HFF-Myc (cell line): ENCODE measurements at regions not wholly inside any gene's neighbourhood (a gene's known extent, or its start where the extent isn't known, plus 50 kb on each side); places are given as distances from the start of the nearest gene placed in this dataset.

ENCODE experiments used
- DNase-seq: peaks from one replicate; pipeline ENCODE4 v3.0.0-alpha.2; 2011; ENCODE audit warnings: low read depth; ENCODE audit errors: extremely low read depth
- H3K4me3 ChIP-seq: replicated peaks from 2 replicates; pipeline ENCODE4 v1.5.1; 2011; ENCODE audit warnings: low read depth, mild to moderate bottlenecking, control low read depth, low read length
- TF ChIP-seq, protein P1 (sequence below): IDR thresholded peaks from 2 replicates; pipeline ENCODE4 v1.5.1; 2012; ENCODE audit warnings: mild to moderate bottlenecking, low read depth, low read length, control low read depth; ENCODE audit errors: missing control alignments

- TF ChIP-seq, protein P1, sequence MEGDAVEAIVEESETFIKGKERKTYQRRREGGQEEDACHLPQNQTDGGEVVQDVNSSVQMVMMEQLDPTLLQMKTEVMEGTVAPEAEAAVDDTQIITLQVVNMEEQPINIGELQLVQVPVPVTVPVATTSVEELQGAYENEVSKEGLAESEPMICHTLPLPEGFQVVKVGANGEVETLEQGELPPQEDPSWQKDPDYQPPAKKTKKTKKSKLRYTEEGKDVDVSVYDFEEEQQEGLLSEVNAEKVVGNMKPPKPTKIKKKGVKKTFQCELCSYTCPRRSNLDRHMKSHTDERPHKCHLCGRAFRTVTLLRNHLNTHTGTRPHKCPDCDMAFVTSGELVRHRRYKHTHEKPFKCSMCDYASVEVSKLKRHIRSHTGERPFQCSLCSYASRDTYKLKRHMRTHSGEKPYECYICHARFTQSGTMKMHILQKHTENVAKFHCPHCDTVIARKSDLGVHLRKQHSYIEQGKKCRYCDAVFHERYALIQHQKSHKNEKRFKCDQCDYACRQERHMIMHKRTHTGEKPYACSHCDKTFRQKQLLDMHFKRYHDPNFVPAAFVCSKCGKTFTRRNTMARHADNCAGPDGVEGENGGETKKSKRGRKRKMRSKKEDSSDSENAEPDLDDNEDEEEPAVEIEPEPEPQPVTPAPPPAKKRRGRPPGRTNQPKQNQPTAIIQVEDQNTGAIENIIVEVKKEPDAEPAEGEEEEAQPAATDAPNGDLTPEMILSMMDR: no peak
- no peak for DNase-seq
- H3K4me3 ChIP-seq: no peak overlapping the region
Measured at GRCh38 chr21:16005996-16006395, 276.2 kb downstream of the USP25 start.

- no peak for DNase-seq
- H3K4me3 ChIP-seq: no peak overlapping the region
- TF ChIP-seq, protein P1: no peak
Measured at GRCh38 chr21:16007943-16008342, 278.2 kb downstream of the USP25 start.

GRCh38 chr21:16011719-16012118, 281.9 kb downstream of the USP25 start:
- TF ChIP-seq, protein P1: no peak
- no peak overlapping the region for H3K4me3 ChIP-seq
- DNase-seq: no peak

GRCh38 chr21:16013570-16013969, 283.8 kb downstream of the USP25 start:
- TF ChIP-seq, protein P1: no peak
- H3K4me3 ChIP-seq: no peak overlapping the region
- DNase-seq: no peak

GRCh38 chr21:16020878-16021277, 291.1 kb downstream of the USP25 start:
- TF ChIP-seq, protein P1: no peak
- DNase-seq: no peak
- no peak overlapping the region for H3K4me3 ChIP-seq

DNA sequence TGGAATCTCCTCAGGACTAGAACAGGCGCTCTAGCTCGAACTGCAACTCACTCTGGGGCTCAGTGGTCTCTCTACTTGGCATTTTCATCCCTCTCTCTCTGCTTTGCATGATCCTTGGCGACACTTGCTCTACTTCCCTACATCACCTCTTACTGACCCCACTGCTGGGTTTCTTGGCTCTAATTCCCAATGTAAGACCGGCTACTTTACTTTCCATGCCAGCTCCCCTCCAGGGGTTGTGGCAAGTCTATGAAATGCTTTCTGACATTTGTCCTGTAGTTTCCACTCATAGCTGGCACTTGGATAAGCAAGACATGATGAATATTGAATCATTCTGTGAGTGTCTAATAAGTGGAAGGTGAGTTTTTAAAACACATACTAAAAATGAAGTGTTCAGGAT, 292.3 kb downstream of the USP25 start:
- DNase-seq: no peak
- TF ChIP-seq, protein P1: no peak
- H3K4me3 ChIP-seq: no peak overlapping the region

- TF ChIP-seq, protein P1: no peak
- DNase-seq: no peak
- H3K4me3 ChIP-seq: no peak overlapping the region
Measured at GRCh38 chr21:16022921-16023320, 293.1 kb downstream of the USP25 start.
